GM12872 (cell line): ENCODE measurements at regions not wholly inside any gene's neighbourhood (a gene's known extent, or its start where the extent isn't known, plus 50 kb on each side); places are given as distances from the start of the nearest gene placed in this dataset.
A peak's percentile ranks its signal among the peaks of the same experiment; 100 is the strongest.

ENCODE experiments used
- TF ChIP-seq, protein P1 (sequence below): IDR thresholded peaks from 3 replicates; pipeline ENCODE4 v1.5.1; 2011; ENCODE audit warnings: low read depth, mild to moderate bottlenecking, low read length, moderate library complexity; ENCODE audit not compliant: insufficient read depth

DNA sequence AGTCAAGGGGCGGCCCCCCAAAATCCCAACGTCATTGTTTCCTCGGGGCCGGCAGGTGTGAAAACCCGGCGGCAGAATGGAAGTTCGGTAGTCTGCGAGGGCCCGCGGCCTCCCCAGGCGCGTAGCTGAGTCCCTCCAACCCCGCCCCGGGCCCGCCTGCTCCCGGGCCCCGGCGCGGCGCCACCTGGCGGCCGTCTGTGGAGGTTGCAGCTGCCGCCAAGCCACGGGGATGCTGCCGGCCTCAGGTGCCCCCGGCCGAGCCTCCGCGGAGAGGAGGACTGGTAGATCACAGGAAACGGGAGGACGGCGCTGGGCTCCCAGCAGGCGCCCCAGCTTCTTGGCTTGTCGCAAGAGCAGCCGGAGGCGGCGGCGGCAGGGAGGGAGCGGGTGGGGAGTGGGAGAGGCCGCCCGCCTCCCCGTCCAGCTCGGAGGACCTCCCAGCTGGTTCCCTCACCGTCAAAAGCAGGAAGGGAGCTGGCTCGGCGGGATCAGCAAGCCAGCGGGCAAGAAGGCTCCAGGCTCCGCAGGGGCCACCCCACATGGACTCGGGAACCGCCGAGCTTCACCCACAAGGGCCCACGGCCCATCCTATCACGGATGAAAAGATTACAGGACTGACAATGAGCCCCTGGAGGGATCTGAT lies 86.7 kb downstream of the FAM72C start:
- TF ChIP-seq, protein P1, sequence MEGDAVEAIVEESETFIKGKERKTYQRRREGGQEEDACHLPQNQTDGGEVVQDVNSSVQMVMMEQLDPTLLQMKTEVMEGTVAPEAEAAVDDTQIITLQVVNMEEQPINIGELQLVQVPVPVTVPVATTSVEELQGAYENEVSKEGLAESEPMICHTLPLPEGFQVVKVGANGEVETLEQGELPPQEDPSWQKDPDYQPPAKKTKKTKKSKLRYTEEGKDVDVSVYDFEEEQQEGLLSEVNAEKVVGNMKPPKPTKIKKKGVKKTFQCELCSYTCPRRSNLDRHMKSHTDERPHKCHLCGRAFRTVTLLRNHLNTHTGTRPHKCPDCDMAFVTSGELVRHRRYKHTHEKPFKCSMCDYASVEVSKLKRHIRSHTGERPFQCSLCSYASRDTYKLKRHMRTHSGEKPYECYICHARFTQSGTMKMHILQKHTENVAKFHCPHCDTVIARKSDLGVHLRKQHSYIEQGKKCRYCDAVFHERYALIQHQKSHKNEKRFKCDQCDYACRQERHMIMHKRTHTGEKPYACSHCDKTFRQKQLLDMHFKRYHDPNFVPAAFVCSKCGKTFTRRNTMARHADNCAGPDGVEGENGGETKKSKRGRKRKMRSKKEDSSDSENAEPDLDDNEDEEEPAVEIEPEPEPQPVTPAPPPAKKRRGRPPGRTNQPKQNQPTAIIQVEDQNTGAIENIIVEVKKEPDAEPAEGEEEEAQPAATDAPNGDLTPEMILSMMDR, result peak; percentile 36; the same call in 1 of the 3 replicates

DNA sequence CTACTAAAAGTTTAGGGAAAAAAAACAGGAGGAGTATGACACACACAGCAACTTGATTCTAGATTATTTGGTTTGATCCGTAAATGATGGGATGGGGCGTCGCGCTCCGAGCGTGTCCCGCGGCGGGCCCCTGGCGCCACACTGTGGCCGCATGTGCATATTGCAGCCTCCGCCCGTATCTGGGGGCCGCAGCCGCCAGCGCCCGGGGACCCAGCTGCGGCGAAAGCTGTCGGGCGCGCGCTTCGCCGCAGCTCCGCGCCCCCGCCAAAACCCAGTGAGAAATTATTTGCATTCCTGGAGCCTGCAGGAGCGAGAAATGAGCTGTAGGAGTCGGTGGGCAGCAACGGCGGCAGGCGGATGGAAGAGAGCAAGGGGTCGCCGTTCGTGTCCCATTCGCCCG lies 87.3 kb downstream of the FAM72C start:
- TF ChIP-seq, protein P1, result 0 out of 3 replicates have a peak, but pooled peaks have one; percentile 22

DNA sequence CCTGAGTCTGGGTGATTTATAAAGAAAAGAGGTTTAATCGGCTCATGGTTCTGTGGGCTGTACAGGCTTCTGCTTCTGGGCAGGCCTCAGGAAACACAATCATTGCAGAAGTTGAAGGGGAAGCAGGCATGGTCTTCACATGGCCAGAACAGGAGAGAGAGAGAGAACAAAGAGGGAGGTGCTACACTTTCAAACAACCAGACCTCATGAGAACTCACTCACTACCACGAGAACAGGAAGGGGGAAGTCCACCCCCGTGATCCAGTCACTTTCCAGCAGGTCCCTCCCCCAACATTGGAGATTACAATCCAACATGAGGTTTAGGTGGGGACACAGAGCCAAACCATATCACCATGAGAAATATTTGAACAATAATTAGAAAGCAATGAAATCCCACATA lies 222.9 kb downstream of the FAM72C start:
- TF ChIP-seq, protein P1, result no peak

DNA sequence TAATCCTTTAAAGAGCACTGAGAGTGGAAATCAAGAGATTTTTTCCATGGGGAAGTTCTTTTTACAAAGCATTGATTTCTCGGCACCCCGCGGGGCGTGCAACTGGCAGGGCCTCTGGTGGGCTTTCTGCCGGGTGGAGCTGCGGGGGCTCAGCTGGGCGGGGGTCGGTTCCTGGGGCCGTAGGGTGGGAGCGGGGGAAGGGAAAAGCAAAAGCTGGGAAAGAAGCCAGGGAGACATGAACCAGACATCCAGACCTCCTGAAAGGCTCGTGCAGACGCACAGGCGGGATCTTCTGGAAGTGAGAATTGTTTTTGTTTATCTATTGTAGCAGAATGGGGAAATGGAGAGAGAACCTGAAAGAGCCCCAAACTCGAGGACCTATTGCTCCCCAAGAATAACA lies 235.2 kb downstream of the FAM72C start:
- TF ChIP-seq, protein P1, result no peak

DNA sequence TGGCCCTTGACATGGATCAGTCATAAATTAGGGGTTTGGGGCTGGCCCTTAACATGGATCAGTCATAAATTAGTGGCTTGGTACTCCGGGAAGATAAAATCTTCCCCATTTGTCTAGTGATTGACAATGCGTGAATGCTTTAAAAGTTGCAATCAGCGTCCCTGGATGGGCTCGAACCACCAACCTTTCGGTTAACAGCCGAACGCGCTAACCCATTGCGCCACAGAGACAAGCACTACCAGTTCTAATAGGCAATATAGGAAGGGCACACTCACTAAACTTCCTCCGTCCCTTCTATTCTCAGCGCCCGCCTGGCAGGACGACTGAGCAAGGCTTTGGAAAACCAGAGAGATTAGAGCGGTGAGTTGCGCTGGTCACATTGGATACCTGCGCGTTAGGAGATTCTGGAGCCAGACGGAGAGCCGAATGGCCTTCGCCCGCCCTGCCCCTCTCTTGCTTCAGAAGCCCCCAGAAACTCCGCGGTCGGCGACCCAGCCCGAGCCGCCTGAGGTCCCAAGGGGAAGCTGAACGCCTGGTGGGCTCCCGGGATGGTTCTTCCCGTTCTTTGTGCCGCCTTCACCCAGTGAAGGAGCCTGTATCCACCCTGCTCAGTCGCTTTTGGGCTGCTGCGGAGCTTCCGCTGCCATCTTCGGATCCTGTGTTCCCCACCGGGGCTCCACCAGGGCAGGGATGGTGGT lies 235.9 kb downstream of the FAM72C start:
- TF ChIP-seq, protein P1, result no peak

DNA sequence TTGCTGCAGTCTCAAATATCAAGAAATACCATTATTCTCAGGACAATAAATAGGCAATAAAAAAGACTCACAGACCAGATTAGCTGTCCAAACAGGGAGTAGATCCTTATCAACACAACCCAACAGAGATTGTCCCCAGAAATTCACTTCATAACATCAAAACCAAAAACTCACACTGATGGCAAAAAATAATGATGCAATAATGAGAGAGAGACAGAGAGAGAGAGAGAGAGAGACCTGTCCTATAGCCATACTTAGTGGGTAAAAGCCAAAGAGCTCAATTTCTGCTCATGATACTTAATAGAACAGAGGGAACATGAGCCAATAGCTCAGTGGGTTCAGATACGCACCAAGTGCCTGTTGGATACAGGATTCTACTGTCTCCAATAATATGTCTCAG lies 244.5 kb downstream of the FAM72C start:
- TF ChIP-seq, protein P1, result no peak

DNA sequence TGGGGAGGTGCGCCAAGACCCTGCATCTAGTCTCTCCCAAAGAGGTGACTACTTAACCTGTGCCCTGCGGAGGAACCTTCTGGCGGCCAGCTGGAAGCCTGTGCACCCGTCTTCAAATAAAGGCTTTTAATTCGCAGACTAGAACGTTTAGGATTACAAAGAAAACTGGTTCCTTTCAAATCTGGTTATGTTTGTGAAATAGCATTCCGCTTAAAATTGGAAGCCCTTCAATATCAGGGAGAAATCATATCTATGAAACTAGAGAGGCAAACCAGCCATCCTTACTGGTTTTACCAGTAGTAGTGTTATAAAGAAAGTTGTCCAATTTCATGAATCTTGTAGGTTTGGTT lies 250.8 kb downstream of the FAM72C start:
- TF ChIP-seq, protein P1, result no peak
